SKM-1 (cell line): ENCODE measurements at regions not wholly inside any gene's neighbourhood (a gene's known extent, or its start where the extent isn't known, plus 50 kb on each side); places are given as distances from the start of the nearest gene placed in this dataset.
"Not testable (repeated sequence)": the region's sequence is repeated elsewhere in the genome, so short reads cannot be mapped to it uniquely, and the experiment has no call there.

Experiments used
- DNase-seq: peaks from one replicate; lab custom pipeline; 2025; ENCODE audit not compliant: unreplicated experiment; lab: John Stamatoyannopoulos, UW

GRCh38 chr14:21964180-21964579 is 290.6 kb upstream of the OR4E1 start:
- no peak for DNase-seq

- no peak for DNase-seq
Observed at GRCh38 chr14:21960636-21961035, 287.0 kb upstream of the OR4E1 start.

- no peak for DNase-seq
Observed at GRCh38 chr14:21941885-21942284, 268.3 kb upstream of the OR4E1 start.

GRCh38 chr14:21940887-21941856 is 267.6 kb upstream of the OR4E1 start:
- DNase-seq: no peak

DNA sequence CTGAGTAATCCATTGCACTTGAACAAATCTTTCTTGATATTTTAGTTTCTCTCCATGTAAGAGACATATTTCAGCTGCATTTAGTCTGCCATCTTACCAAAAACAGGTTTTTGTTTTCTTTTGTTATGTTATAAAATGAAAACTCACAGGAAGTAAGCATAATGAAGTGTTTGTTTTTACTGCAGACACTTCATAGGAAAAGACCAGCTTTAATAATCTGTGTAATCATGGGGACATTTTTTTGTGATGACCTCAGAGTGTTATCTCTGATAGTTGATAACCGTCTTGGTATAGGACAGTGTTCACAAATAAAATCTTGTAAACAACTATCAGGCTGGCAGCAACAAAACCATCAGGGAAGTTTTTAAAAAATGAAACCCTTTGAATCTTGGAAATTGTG is 266.2 kb upstream of the OR4E1 start:
- DNase-seq: no peak

DNA sequence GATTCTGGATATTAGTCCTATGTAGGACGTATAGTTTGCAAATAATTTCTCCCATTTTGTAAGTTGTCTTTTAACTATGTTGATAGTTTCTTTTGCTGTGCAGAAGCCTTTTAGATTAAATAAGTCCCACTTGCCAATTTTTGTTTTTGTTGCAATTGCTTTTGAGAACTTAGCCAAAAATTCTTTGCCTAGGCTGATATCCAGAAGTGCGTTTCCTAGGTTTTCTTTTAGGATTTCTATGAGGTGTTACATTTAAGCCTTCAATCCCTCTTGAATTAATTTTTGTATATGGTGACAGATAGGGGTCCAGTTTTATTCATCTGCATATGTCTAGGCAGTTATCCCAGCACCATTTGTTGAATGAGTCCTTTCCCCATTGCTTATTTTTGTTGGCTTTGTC is 264.4 kb upstream of the OR4E1 start:
- no peak for DNase-seq

DNA sequence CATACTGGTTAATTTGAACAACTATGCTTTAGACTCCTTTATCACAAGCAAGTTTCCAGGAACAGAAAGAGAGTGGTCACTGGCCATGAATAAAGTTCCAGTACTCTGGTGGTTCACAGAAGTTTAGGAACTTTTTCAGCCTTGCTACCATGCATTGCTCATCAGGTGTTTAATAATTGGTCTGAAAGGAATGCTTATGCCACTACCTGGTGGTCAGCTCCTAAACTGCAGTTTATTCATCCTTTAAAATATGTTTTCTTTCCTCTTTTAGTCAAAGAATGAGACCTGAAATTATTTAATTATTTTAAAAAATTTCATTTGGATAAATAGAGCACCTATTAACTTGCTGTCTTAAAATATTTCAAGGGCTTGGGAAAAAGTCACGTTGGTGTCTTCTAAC is 260.1 kb upstream of the OR4E1 start:
- no peak for DNase-seq

DNA sequence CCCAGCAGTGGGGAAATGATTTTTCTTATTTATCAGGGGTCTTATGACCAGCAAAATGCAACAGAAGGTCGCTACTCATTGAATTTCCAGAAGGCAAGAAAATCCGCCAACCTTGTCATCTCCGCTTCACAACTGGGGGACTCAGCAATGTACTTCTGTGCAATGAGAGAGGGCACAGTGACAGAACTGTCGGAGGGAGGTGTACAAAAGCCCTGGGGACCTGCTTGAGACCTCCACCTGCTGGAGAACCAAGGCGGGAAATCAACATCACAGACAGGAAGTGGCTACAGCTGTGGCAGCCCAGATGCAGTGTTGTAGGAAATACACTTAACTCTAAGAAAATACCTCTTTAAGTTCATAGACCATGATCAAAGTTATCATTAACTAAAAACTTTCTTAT is 250.9 kb upstream of the OR4E1 start:
- no peak for DNase-seq

DNA sequence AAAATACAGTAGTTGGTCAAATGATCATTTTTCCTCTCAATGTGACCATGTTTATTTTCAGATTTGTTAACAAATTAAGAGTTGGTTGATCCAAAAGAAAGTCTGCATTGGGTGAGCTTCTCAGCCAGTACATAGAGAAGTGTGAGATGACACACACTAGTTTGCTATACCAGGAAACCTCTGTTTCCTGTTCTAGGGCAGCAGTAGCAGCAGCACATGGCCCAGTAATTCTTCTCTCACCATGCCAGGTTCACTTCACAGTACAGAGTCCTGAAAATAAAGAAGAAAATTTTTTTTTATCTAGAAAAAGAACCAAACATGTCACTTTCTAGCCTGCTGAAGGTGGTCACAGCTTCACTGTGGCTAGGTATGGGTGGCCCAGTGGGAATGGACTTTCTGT is 250.2 kb upstream of the OR4E1 start:
- no peak for DNase-seq

DNA sequence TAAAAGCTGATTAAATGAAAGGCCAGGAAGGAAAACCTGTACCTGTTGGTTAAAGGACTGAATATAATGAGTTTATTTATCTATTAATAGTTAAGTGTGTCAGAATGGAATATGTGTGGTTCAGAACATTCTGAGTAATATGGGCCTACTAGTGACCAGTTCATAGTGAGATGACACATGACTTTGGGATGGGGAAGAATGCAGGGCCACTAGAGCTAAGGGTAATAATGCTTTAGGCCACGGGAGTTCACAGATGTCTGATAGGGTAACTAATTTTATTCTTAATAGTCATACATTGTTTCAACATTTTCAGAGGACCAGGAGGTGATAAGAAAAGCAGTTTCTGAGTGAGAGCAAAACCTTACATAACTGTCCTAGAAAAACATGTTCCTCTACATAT is 247.8 kb upstream of the OR4E1 start:
- DNase-seq: no peak

DNA sequence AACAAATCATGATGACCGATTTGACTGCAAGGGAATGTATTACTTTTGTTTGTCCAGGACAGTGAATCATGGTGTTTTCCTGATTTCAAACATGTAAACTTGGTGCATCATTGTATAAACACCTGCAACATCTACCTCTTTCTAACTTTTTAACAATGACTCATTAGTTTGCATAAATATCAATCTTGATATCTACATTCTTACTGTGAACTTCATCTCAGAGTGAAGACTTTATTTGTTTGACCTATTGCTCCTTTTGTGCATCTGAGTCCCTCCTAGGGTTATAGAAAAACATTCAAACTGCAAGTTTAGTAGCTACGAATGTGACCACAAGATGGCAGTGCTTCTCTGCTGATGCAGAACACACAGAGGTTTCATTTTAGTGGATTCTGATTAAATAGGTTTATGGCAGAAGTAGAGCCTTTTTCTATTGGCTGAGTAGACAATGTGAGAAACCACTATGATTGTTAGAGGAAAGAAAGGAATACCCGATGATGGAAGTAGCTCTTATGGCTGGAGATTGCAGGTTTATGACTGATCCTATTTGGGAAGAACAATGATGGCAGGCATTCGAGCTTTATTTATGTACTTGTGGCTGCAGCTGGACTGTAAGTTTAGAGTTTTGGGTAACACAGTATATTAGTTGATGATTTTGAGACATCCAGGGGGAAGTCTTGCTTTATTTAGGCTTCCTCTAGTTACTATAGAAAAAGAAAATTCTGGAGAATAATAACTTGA is 244.2 kb upstream of the OR4E1 start:
- DNase-seq: no peak

GRCh38 chr14:21915826-21916225 is 242.2 kb upstream of the OR4E1 start:
- no peak for DNase-seq

DNA sequence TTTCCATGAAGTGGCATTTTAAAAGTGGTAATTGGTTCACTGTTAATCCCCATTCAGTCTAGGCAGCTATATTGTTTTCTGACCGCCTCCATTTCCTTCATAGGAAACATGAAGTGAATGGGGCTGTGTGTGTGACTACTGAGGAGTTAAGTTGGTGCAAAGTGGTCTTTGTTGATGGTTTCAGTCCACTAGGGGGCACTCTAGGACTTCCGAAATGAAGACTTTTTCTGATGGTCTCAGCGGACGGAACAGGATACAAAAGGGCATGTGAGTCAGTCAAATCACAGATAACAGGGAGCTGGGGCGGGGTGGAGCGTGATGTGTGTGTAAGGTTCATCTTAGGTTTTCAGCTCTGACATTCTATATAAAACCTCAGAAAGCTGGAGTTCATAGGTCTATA is 240.1 kb upstream of the OR4E1 start:
- peak; percentile 16 for DNase-seq

GRCh38 chr14:21912367-21912766 is 238.7 kb upstream of the OR4E1 start:
- DNase-seq: no peak

DNA sequence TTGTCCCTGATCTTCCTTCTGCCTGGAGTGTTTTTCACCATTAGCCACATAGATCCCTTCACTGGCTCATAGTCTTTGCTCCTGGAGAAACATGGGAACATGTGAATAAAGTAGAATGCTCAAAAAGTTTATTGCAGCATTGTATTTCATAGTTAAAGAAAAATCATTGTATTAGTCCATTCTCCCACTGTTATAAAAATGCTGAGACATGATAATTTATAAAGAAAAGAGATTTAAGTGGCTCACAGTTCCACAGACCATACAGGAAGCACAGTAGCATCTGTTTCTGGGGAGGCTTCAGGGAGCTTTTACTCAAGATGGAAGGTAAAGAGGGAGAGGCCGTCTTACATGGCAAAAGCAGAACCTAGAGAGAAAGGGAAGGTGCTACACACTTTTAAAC is 238.3 kb upstream of the OR4E1 start:
- no peak for DNase-seq

- no peak for DNase-seq
Observed at GRCh38 chr14:21910260-21910659, 236.6 kb upstream of the OR4E1 start.

GRCh38 chr14:21902561-21903181 is 229.1 kb upstream of the OR4E1 start:
- no peak for DNase-seq

GRCh38 chr14:21894898-21895194 is 221.2 kb upstream of the OR4E1 start:
- DNase-seq: not testable (repeated sequence)

GRCh38 chr14:21894003-21894897 is 220.6 kb upstream of the OR4E1 start:
- DNase-seq: no peak

- no peak for DNase-seq
Observed at GRCh38 chr14:21891921-21892320, 218.3 kb upstream of the OR4E1 start.

GRCh38 chr14:21884995-21885394 is 211.4 kb upstream of the OR4E1 start:
- DNase-seq: no peak
